ENCODE measurements at regions not wholly inside any gene's neighbourhood (a gene's known extent, or its start where the extent isn't known, plus 50 kb on each side); places are given as distances from the start of the nearest gene placed in this dataset.
"Not testable (repeated sequence)": the region's sequence is repeated elsewhere in the genome, so short reads cannot be mapped to it uniquely, and the experiment has no call there.

GRCh38 chrX:140633105-140633504 is 76.5 kb upstream of the LINC00632 start:
- intact Hi-C loops (cut with DNase I): not testable (repeated sequence)

GRCh38 chrX:140608111-140608510 is 101.4 kb upstream of the LINC00632 start:
- no peak for DNase-seq
- intact Hi-C loops (cut with DNase I): no loop called here

More at GRCh38 chrX:140633105-140633504, 76.5 kb upstream of the LINC00632 start:
- peak in 1 of 10 donors; percentile 70 for DNase-seq

- intact Hi-C loops (cut with DNase I): no loop called here
- DNase-seq: no peak
Measured at GRCh38 chrX:140602140-140602539, 97.3 kb upstream of the SOX3 start.

- no peak for DNase-seq
- intact Hi-C loops (cut with DNase I): no loop called here
Measured at GRCh38 chrX:140599851-140600250, 95.0 kb upstream of the SOX3 start.

- intact Hi-C loops (cut with DNase I): no loop called here
- no peak for DNase-seq
Measured at GRCh38 chrX:140589657-140590056, 84.8 kb upstream of the SOX3 start.

- intact Hi-C loops (cut with DNase I): no loop called here
- no peak for DNase-seq
Measured at GRCh38 chrX:140586951-140587350, 82.1 kb upstream of the SOX3 start.

- peak in 2 of 10 donors; percentile 52 to 57 for DNase-seq
- intact Hi-C loops (cut with DNase I): no loop called here
Measured at GRCh38 chrX:140580478-140580877, 75.6 kb upstream of the SOX3 start.

GRCh38 chrX:140572724-140573123 is 67.9 kb upstream of the SOX3 start:
- peak in 6 of 10 donors; percentile 3 to 83 (median 24) for DNase-seq

GRCh38 chrX:140563893-140564292 is 59.0 kb upstream of the SOX3 start:
- intact Hi-C loops (cut with DNase I): no loop called here
- DNase-seq: no peak

More at GRCh38 chrX:140572724-140573123, 67.9 kb upstream of the SOX3 start:
- intact Hi-C loops (cut with DNase I): loop anchor here (5.0 kb wide), 1 partner anchor 90 kb away; no protein-coding TSS in a partner anchor
